ENCODE measurements at regions not wholly inside any gene's neighbourhood (a gene's known extent, or its start where the extent isn't known, plus 50 kb on each side); places are given as distances from the start of the nearest gene placed in this dataset.

GRCh38 chr9:3161912-3162311 is 318.0 kb upstream of the PUM3 start:
- no peak for DNase-seq

GRCh38 chr9:3157011-3157410 is 313.1 kb upstream of the PUM3 start:
- DNase-seq = no peak

- no peak for DNase-seq
Measured at GRCh38 chr9:3151672-3152576, 308.0 kb upstream of the PUM3 start.

DNA sequence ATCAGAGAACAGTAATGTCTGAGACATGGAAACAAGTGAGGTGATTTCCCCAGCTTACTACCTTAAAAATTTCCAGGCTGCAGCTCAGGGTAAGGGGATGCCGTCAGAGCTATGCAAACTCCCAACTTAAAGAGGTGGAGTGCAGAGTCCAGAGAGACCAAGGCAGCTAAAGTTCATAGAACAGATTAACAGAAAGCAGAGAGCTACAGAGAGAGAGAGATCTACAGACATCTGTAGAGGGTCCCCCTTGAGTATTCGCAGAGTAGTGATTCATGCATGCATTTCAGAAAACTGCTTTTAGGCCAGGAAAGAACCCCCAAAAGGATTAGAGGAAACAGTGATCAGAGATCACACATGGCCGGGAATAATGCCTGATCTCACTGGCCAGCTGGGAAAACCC is 306.2 kb upstream of the PUM3 start:
- no peak for DNase-seq

DNA sequence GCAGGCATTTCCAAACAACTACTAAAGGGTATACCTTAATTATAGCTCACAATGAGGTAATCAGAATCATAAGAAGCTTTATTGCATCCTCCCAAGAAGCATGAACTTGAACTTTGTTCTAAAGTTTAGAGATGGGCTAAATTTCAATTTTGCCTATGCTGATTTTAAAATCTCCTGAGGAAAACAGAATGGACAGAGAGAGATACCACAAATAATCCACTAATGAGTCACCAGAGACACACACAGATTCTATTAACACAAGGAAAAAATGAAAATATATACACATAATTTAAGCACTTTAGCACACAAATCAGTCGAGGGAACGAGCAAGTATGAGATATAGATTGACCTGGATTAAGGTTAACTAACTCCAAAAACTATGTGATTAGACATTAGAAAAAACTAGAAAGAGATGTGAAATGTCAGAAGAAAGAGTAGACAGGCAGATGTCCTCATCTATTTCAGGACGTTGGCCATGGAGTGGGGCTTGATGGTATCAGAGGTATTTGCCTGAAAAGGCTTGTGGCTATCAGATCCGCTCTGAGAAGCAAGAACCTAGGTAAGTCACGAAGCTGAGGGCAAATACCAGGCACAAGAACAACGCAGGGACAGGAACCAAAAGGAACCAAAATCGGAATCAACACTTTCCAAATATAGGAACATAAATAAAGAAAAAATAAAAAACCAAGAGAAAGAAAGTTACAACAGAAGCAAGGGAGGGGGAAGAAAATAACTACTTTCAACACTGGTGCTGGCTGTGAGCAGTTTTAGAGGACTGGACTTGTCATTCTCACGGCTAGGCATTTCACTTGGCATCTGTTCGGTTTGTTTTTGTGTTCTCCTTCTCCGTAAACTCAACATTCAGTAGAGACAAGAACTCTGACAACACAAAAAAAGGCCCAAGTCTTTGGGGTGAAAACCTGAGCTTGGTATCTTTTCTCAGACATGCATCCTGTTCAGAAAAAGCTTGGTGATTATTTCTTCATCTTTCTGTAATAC is 294.6 kb upstream of the PUM3 start:
- DNase-seq = no peak

DNA sequence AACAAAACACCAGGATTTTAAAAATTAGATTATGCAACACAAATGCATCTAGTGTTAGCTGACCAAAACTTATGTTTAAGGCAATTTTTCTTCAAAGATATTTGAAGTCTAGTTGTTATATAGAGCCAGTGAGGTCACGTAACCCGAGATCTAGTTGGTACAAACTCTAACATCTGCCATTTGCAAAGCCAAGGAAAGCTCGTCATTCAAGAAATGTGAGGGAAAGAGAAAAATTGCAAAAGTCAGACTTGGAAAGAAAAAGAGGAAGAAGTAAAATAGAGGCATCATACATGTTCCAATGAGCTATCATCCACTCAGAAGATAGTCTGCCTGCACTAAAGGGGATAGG is 293.4 kb upstream of the PUM3 start:
- DNase-seq = no peak

DNA sequence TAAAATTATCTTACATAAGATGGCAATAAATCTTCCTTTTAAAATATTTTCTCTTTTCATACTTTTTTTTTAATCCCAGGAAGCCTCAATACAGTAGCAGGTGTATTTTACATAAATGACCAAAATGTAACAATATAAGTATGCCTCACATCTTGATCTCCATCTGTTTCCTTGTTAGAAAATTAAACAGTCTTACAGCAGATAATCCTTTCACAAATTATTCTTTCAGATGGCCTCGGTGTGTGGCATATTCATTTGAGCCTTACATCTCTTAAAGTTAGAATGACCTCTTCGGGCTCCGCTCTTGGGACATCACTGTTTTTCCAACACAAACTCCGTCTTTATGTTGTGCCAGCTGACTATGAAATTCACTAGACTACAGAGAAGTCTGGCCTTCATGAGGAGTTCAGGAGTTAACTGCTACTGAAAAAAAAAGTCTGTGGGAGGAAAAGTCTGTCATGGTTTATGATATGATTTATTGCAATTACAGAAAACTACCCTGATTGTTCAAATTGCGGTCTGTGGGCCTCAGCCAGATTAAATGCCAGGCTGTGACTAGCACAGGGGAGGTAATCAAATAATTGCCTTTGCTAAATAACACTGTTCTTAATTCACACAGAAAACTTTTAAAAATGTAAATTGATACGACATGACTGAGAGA is 292.9 kb upstream of the PUM3 start:
- DNase-seq = no peak

GRCh38 chr9:3136230-3136629 is 292.3 kb upstream of the PUM3 start:
- DNase-seq = no peak

DNA sequence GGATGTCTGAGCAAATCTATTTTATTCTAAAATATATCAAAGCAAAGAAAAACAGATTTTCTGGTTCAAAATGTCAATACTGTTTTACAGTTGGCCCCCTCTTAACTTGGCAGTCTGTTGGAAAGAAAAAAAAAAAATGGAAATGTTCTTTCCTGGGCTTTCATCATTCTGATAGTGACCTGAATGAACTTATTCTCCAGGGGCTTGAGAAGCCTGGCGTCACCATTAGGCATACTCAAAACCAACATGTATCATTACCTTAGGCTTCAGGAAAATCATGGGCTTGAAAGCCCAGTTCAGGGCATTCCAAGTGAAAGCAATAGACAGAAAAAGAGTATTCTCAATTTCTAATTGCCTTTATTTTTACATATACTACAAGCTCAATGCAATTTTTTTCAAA is 283.7 kb upstream of the PUM3 start:
- DNase-seq = no peak

GRCh38 chr9:3125602-3126405 is 281.9 kb upstream of the PUM3 start:
- no peak for DNase-seq

DNA sequence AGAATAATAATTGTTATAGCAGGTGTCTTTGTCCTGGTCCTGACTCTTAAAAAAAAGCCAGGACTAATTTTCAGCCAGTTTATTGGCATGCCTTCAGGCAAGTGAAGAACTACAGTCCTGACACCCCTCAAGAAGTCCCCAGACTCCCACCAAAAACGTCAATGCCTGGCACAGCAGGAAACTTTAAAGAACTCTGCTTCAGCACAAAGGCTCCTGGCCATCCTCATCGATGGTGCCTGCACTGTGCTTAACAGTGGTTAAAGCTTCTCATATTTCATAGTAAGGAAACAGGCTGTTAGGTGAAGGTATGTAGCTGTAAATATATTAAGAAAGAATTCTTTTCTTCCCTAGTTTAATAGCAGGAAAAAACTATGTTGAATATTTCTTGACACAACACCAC is 280.1 kb upstream of the PUM3 start:
- DNase-seq = no peak

DNA sequence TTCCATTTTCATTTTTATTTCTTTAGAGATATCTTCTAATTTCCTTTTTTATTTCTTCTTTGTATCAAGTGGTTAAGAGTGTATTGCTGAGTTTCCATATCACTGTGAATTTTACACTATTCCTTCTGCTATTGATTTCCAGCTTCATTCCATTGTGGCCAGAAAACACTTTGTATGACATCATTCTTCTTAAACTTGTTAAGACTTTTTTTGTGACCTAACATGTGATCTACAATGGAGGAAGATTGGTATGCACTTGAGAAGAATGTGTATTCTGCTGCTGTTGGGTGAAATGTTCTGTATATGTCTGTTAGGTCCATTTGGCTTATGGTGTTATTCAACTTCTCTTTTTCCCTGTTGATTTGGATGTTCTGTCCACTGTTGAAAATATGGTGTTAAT is 274.2 kb upstream of the PUM3 start:
- DNase-seq = no peak

GRCh38 chr9:3099646-3100045 is 255.8 kb upstream of the PUM3 start:
- DNase-seq = no peak

- DNase-seq = no peak
Measured at GRCh38 chr9:3088219-3088618, 244.3 kb upstream of the PUM3 start.

- DNase-seq = no peak
Measured at GRCh38 chr9:3087697-3088096, 243.8 kb upstream of the PUM3 start.

DNA sequence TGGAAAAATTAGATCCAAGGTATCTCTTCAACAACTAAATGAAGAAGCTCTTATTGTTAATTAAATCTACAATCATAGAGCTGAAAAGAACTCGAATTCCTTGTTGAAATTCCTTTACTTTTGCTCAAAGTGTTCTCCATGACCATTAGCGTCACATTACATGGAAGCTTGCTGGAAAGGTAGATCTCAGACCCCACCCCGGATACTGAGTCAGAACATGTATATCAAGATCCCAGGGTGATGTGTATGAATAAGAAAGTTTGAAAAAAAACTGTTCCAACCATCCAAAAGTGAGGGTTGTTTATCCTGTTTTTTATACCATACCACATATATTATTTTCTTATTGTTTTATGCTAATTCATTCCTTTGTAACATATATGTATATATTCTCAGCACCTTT is 237.1 kb upstream of the PUM3 start:
- no peak for DNase-seq

DNA sequence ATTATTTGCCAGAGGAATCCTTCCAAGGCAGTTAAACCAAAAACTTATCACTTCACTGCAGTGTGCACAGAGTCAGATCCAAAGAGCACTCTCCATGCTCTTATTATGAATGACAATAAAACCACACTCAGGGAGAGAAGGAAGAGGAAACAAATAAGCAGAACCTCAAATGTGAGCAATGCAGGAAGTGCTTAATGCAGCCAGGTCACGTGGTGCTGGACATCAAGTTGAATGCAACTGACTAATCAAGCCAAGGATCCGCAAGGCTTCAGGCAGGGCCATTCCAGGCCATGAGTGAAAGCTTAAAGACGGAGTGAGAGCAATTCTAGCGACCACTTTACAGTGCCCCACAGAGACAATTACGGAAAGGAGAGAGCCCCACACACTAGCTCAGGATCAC is 230.4 kb upstream of the PUM3 start:
- DNase-seq = no peak

DNA sequence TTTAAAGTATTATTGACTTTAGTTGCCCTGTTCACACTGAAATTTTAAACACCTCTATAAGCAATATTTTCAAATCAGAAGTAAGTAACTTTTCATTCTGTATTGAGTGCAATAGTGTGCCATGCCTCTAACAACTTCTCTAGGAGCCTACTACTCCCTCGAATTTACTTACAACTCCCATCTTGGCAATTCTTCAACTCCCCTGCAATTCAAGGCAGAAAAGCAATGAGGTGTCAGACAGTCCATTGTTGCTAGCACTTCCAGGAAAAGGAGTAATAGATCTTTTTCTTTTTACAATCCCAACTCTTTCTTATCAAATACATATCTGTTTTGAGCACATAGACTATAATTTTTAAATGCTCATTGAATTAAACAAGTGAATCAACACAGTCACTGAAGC is 222.7 kb upstream of the PUM3 start:
- no peak for DNase-seq

DNA sequence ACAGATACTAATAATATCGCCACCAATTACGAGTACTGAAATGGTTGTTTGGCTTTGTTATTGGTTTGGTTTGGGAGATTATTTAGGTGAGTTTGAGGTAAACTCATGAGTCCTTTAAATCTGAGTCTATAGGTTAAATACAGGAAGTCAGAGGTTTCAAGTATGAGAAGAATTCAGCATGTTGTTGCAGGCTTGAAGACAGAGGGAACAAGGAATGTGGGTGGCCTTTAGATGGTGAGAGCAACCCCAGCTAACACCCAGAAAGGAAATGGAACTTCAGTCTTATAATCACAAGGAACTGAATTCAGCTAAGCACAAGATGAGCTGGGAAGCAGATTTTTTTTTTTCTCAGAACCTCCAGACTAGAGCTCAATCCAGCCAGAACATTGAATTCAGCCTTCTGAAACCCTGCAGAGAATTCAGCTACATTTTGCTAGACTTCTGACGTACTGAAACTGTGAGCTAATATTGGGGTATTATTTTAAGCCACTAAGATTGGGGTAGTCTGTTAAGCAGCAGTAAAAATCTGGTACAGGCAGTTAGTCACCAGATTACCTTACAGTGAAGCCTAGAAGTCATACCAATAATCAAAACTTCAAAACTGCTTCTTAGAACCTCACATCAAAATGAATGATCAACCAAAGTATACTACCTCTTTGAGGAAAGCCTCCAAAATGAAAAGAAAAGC is 216.0 kb upstream of the PUM3 start:
- DNase-seq = no peak

DNA sequence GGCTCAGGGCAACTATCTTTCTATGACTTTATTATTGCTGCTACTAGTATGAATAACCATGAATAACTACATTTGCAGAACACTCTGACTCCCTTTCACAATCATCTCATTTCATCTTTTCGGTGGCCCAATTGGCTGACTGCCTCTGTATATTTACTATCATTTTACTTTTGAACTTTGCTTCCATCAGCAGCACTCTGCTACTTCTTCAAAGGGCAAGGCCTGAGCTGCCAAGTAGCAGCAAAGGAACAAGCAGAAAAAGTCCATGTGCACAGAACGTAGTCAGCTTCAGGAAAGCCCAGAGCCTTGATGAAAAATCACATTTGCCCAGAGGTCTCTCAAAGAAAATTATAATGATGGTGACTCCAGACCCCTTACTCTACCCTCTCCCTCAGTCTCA is 214.5 kb upstream of the PUM3 start:
- DNase-seq = no peak

- no peak for DNase-seq
Measured at GRCh38 chr9:3054017-3054586, 210.2 kb upstream of the PUM3 start.

All from occipital lobe (tissue), 1 donor.